ENCODE measurements at regions not wholly inside any gene's neighbourhood (a gene's known extent, or its start where the extent isn't known, plus 50 kb on each side); places are given as distances from the start of the nearest gene placed in this dataset.

DNA sequence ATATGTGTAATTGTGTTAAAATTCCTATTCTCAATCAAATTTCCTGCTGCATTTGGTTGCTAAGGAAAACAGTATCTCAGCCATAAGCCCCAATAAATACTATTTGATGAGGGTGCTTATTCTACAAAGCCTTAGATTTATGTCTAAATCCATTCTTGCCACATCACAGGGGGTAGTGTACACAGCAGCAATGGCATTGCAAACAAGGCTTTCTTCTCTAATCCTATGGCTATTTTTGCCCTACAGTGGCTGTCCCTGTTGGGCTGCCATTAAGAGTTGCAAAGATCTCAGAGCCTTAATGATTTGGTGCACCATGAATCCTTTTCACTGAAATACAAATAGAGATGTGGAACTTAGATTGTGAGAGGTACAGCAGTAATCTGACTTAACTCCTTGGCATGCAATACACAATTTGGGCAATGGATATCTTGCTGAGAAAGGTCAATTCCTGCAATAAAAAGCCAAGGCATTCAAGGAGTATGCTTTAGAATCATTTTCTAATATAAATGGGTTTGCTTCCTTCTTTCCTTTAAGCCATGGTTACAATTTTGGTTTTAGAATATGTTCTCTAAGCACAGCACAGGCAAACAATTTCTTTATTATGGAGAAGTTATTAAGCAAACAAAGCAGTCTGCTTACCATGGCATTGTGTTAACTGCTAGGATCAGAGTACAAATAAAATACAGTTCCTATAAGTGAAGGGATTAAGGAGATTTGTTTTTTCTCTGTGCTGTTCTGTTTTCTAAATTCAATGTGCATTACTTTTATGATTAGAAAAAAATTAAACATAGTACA, 69.8 kb upstream of the CD302 start:
- Histone ChIP-seq H3K9me3 (ENCODE audit: low read length) (no peaks in the 10 kb centered on the region), H4K20me1 (ENCODE audit: insufficient read depth, low read length) (no peaks in the 10 kb centered on the region), H3K4me2 (ENCODE audit: low read length) (no peak overlapping the region), H3K27ac (ENCODE audit: low read depth, low read length, poor library complexity, severe bottlenecking) (no peak overlapping the region), H3K4me1 (ENCODE audit: insufficient read depth, low read length, poor library complexity, severe bottlenecking) (no peaks in the 10 kb centered on the region), H3K9me2 (ENCODE audit: insufficient read depth, low read length) (no peaks in the 10 kb centered on the region), H3K36me3 (ENCODE audit: insufficient read depth, low read length) (no peaks in the 10 kb centered on the region), H3K79me2 (ENCODE audit: insufficient read depth, low read depth, low read length) (no peaks in the 10 kb centered on the region), H3K4me3 (ENCODE audit: low read depth, low read length, poor library complexity, severe bottlenecking) (no peak overlapping the region), H2AFZ (ENCODE audit: low read length) (no peak overlapping the region)
- POLR2A ChIA-PET: interaction anchor here (1.0 kb wide), 1 partner anchor 9 kb away, joined by 6 read pairs; no protein-coding TSS in a partner anchor
- CTCF ChIA-PET (ENCODE audit: unreplicated experiment): no interaction called here
- TF ChIP-seq EZH2phosphoT487 (IDR thresholded peaks at IDR 0.05; ENCODE audit: borderline replicate concordance, low read depth, low read length): no peak
- TF ChIP-seq, protein P1, sequence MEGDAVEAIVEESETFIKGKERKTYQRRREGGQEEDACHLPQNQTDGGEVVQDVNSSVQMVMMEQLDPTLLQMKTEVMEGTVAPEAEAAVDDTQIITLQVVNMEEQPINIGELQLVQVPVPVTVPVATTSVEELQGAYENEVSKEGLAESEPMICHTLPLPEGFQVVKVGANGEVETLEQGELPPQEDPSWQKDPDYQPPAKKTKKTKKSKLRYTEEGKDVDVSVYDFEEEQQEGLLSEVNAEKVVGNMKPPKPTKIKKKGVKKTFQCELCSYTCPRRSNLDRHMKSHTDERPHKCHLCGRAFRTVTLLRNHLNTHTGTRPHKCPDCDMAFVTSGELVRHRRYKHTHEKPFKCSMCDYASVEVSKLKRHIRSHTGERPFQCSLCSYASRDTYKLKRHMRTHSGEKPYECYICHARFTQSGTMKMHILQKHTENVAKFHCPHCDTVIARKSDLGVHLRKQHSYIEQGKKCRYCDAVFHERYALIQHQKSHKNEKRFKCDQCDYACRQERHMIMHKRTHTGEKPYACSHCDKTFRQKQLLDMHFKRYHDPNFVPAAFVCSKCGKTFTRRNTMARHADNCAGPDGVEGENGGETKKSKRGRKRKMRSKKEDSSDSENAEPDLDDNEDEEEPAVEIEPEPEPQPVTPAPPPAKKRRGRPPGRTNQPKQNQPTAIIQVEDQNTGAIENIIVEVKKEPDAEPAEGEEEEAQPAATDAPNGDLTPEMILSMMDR (conservative IDR thresholded peaks at IDR 0.05; ENCODE audit: low read length): no peak
- intact Hi-C loops (cut with micrococcal nuclease; ENCODE audit: unreplicated experiment): no loop called here
- no TSS peak for BruUV-seq (replicated peaks)
- DNase-seq (ENCODE audit: low spot score): no peak

DNA sequence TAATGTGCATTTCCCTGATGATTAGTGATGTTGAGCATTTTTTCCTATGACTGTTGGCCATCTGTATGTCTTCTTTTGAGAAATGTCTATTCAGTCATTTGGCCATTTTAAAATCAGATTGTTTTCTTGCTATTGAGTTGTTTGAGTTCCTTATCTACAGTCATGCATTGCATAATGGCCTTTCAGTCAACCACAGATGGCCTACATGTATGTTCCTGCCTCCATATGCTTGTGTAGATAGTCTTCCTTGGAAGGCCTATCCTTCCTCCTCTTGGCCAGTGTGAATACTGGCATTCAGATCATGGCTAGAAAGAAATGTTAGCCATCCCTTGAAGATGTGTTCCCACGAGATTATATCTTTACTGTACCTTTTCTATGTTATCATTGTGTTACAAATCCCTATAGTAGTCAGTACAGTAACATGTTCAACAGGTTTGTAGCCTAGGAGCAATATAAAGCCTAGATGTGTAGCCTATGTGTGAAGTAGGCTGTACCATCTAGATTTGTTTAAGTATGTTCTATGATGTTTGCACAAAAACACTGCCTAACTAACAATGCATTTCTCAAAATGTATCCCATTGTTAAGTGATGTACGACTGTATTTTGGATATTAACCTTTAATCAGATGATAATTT, 65.6 kb upstream of the CD302 start:
- H3K4me2 ChIP-seq (ENCODE audit: low read length): no peak overlapping the region
- intact Hi-C loops (cut with micrococcal nuclease; ENCODE audit: unreplicated experiment): no loop called here
- no peak for DNase-seq (ENCODE audit: low spot score)
- TF ChIP-seq EZH2phosphoT487 (IDR thresholded peaks at IDR 0.05; ENCODE audit: borderline replicate concordance, low read depth, low read length): no peak
- TF ChIP-seq, protein P1 (conservative IDR thresholded peaks at IDR 0.05; ENCODE audit: low read length): no peak
- CTCF ChIA-PET (ENCODE audit: unreplicated experiment): no interaction called here
- no peaks in the 10 kb centered on the region for H4K20me1 ChIP-seq (ENCODE audit: insufficient read depth, low read length)
- H3K36me3 ChIP-seq (ENCODE audit: insufficient read depth, low read length): no peaks in the 10 kb centered on the region
- H2AFZ ChIP-seq (ENCODE audit: low read length): no peak overlapping the region
- H3K4me1 ChIP-seq (ENCODE audit: insufficient read depth, low read length, poor library complexity, severe bottlenecking): no peaks in the 10 kb centered on the region
- BruUV-seq (replicated peaks): no TSS peak
- no peaks in the 10 kb centered on the region for H3K9me2 ChIP-seq (ENCODE audit: insufficient read depth, low read length)
- H3K27ac ChIP-seq (ENCODE audit: low read depth, low read length, poor library complexity, severe bottlenecking): no peak overlapping the region
- no peaks in the 10 kb centered on the region for H3K79me2 ChIP-seq (ENCODE audit: insufficient read depth, low read depth, low read length)
- POLR2A ChIA-PET: no interaction called here
- no peaks in the 10 kb centered on the region for H3K9me3 ChIP-seq (ENCODE audit: low read length)
- H3K4me3 ChIP-seq (ENCODE audit: low read depth, low read length, poor library complexity, severe bottlenecking): no peak overlapping the region
